Fibroblast of lung (primary cell): ENCODE measurements at regions not wholly inside any gene's neighbourhood (a gene's known extent, or its start where the extent isn't known, plus 50 kb on each side); places are given as distances from the start of the nearest gene placed in this dataset.

Experiments used
- CTCF ChIP-seq, 2 donors: IDR thresholded peaks in 1 of 2; conservative IDR thresholded peaks in 1 of 2; 1 replicate in 1 of 2; 2 replicates in 1 of 2; pipeline ENCODE4 v1.5.1; 2011 to 2012; ENCODE audit warnings: low read length in 2 of 2, control low read depth in 1 of 2, inconsistent platforms in 1 of 2, low read depth in 1 of 2, mild to moderate bottlenecking in 1 of 2
- EZH2 ChIP-seq: IDR thresholded peaks from 2 replicates; pipeline ENCODE4 v1.5.1; 2012; ENCODE audit warnings: low read length, control low read depth, mild to moderate bottlenecking; ENCODE audit errors: missing control alignments

GRCh38 chr5:73374520-73375190 lies 73.9 kb downstream of the FOXD1 start:
- TF ChIP-seq EZH2 (no peak), CTCF (conservative IDR thresholded peaks at IDR 0.05 in 1 of 2, IDR thresholded peaks at IDR 0.05 in 1 of 2; ENCODE audit: low read depth in 1 of 2, low read length in 2 of 2) (no peak)
